GM12892 (cell line): ENCODE measurements at regions not wholly inside any gene's neighbourhood (a gene's known extent, or its start where the extent isn't known, plus 50 kb on each side); places are given as distances from the start of the nearest gene placed in this dataset.

ENCODE experiments used
- POLR2A ChIP-seq: IDR thresholded peaks from 2 replicates; pipeline ENCODE4 v1.6.1; 2011; ENCODE audit warnings: low read depth, low read length, control low read depth
- POLR2AphosphoS5 ChIP-seq: IDR thresholded peaks from 2 replicates; pipeline ENCODE4 v1.6.1; 2011; ENCODE audit warnings: low read depth, low read length, control low read depth
- TAF1 ChIP-seq: IDR thresholded peaks from 2 replicates; pipeline ENCODE4 v1.6.1; 2011; ENCODE audit warnings: low read depth, mild to moderate bottlenecking, control low read depth, low read length, borderline replicate concordance

GRCh38 chrX:129093706-129094105 lies 429.6 kb downstream of the SMARCA1 start:
- TF ChIP-seq POLR2A (no peak), TAF1 (no peak), POLR2AphosphoS5 (no peak)
